ENCODE measurements at regions not wholly inside any gene's neighbourhood (a gene's known extent, or its start where the extent isn't known, plus 50 kb on each side); places are given as distances from the start of the nearest gene placed in this dataset.

DNA sequence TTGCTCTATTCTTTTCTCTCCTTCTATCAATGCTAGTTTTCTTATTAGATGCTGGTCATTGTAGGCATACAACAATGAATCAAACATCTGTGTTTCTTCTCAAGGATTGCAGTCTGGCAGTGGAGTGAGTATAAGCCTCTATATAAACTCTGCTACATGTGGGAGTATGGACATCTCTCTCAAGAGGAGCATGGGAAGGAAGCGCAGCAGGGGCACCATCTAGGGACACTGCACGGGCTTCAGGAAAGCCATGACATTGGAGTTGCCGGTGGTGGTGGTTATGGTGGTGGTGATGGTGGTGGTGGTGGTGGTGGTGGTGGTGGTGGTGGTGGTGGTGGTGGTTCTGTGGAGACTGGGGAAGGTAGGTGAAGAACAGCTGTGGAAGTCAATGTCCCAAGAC is 462.6 kb downstream of the RNF144A start:
- TF ChIP-seq POLR2AphosphoS5 (IDR thresholded peaks at IDR 0.05) (no peak), POLR2A (IDR thresholded peaks at IDR 0.05) (no peak), EP300 (IDR thresholded peaks at IDR 0.05) (no peak)
- TF ChIP-seq, protein P1, sequence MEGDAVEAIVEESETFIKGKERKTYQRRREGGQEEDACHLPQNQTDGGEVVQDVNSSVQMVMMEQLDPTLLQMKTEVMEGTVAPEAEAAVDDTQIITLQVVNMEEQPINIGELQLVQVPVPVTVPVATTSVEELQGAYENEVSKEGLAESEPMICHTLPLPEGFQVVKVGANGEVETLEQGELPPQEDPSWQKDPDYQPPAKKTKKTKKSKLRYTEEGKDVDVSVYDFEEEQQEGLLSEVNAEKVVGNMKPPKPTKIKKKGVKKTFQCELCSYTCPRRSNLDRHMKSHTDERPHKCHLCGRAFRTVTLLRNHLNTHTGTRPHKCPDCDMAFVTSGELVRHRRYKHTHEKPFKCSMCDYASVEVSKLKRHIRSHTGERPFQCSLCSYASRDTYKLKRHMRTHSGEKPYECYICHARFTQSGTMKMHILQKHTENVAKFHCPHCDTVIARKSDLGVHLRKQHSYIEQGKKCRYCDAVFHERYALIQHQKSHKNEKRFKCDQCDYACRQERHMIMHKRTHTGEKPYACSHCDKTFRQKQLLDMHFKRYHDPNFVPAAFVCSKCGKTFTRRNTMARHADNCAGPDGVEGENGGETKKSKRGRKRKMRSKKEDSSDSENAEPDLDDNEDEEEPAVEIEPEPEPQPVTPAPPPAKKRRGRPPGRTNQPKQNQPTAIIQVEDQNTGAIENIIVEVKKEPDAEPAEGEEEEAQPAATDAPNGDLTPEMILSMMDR (IDR thresholded peaks at IDR 0.05), result no peak
